Transverse colon (tissue), 4 donors: ENCODE measurements at regions not wholly inside any gene's neighbourhood (a gene's known extent, or its start where the extent isn't known, plus 50 kb on each side); places are given as distances from the start of the nearest gene placed in this dataset.

Experiments used
- DNase-seq: peaks from one replicate; pipeline ENCODE4 v3.0.0-alpha.2; 2019
- H3K27ac ChIP-seq, 4 donors: fragments of 200-600 bp; sonication (generic); 2 replicates each; pipeline ENCODE4 v1.5.1; 2016 to 2018; ENCODE audit warnings: inconsistent platforms in 4 of 4
- H3K27me3 ChIP-seq: fragments of 200-600 bp; sonication (generic); 2 replicates; pipeline ENCODE4 v1.5.1; 2017; ENCODE audit warnings: inconsistent platforms
- H3K36me3 ChIP-seq, 4 donors: fragments of 200-600 bp; sonication (generic); 2 replicates each; pipeline ENCODE4 v1.5.1; 2017 to 2019; ENCODE audit warnings: inconsistent platforms in 4 of 4
- H3K4me1 ChIP-seq, 4 donors: fragments of 200-600 bp; sonication (generic); 2 replicates each; pipeline ENCODE4 v1.5.1; 2017 to 2020; ENCODE audit warnings: inconsistent platforms in 4 of 4
- H3K4me3 ChIP-seq, 4 donors: fragments of 200-600 bp; sonication (generic); 1 replicate in 1 of 4; 2 replicates in 3 of 4; pipeline versions ENCODE4 v1.5.1 to v1.6.1; 2017 to 2019; ENCODE audit warnings: inconsistent platforms in 4 of 4
- H3K9me3 ChIP-seq, 2 donors: fragments of 200-600 bp; sonication (generic); 2 replicates each; pipeline ENCODE4 v1.5.1; 2017 to 2019; ENCODE audit warnings: inconsistent platforms in 2 of 2
- EP300 ChIP-seq: sonication (generic); formaldehyde crosslinking; IDR thresholded peaks from one replicate; pipeline ENCODE4 v1.6.1; 2017; ENCODE audit warnings: antibody characterized with exemption, low read depth
- POLR2A ChIP-seq: fragments of 450-650 bp; IDR thresholded peaks from one replicate; pipeline ENCODE4 v1.6.1; 2016; ENCODE audit warnings: antibody characterized with exemption, mild to moderate bottlenecking, moderate library complexity
- POLR2AphosphoS5 ChIP-seq, 3 donors: sonication (generic); formaldehyde crosslinking; IDR thresholded peaks; one replicate each; pipeline ENCODE4 v1.6.1; 2016; ENCODE audit warnings: antibody characterized with exemption in 3 of 3
- WGBS, 2 donors: methylation state at CpG; one replicate each; pipeline ENCODE4 v1.1.5; 2018; ENCODE audit warnings: low coverage in 1 of 2; 5-methylcytosine and 5-hydroxymethylcytosine counted together
- in situ Hi-C, 4 donors: fragments of 200-750 bp; cut with MboI; loops; one replicate each; pipeline versions ENCODE4 v1.15.0 to v1.15.1; 2017; ENCODE audit warnings: low sequenced_read_pairs in 3 of 4, low pct_ligation_motif_present in 1 of 4, low pct_unique_long_range_greater_than_20kb in 1 of 4
- intact Hi-C: fragments of 100-400 bp; cut with DNase I; formaldehyde crosslinking; loops from one replicate; pipeline ENCODE4 v1.15.1; 2023; ENCODE audit warnings: low total_unique reads
- TF ChIP-seq, protein P1 (sequence below), 5 experiments: fragments of 200-600 bp in 3 of 5; fragments of 450-650 bp in 2 of 5; sonication (generic) in 3 of 5; IDR thresholded peaks; 1 replicate in 2 of 5; 2 replicates in 3 of 5; pipeline ENCODE4 v1.5.1; 2016 to 2017; ENCODE audit warnings: antibody characterized with exemption in 5 of 5, inconsistent platforms in 3 of 5, mild to moderate bottlenecking in 2 of 5, moderate library complexity in 1 of 5

DNA sequence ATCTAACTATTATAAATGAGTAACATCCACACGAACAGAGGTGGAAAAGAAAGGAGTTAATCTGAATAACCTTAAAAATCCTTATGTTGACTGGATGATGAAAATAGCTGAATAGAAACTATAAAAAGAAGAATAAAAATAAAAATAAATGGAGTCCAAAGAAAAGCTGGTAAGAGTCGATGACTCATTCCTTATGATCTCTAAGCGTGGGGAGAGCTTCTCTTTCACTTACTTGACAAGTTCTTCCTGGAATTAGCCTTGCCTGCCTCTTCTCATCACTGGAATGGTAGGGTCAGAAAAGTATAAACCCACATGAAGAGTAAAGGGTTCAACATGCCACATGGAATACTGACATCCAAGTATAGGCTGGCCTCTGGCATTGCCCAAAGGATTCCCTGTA, 477.0 kb upstream of the RGMB start:
- no peaks in the 10 kb centered on the region for H3K4me1 ChIP-seq
- no peaks in the 10 kb centered on the region for H3K9me3 ChIP-seq
- in situ Hi-C loops: no loop called here

DNA sequence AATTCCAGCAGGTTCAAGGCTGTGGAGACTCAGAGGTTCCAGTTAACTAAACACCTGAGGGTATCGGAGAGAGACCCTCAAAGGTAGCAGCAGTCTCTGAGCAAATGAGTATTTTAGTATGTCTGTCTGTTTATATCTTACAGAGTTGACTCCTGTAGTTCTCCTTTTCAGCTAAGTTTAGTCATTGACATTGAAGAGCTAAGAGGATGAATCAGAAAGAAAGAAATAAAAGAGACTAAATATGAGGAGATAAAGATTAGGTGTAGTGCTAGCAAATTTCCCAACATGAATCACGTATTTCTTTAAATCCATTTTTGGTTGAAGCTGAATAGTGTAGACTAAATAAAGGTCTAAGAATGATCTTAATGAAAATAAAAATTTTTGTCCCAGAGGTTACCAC, 474.0 kb upstream of the RGMB start:
- in situ Hi-C loops: no loop called here
- no peaks in the 10 kb centered on the region for H3K27me3 ChIP-seq

More for the DNA sequence above, 477.0 kb upstream of the RGMB start:
- Histone ChIP-seq H3K27me3 (no peaks in the 10 kb centered on the region), H3K36me3 (no peaks in the 10 kb centered on the region), H3K27ac (no peak overlapping the region), H3K4me3 (no peak overlapping the region)
- no peak for TF ChIP-seq EP300
- TF ChIP-seq POLR2A: no peak
- TF ChIP-seq, protein P1, sequence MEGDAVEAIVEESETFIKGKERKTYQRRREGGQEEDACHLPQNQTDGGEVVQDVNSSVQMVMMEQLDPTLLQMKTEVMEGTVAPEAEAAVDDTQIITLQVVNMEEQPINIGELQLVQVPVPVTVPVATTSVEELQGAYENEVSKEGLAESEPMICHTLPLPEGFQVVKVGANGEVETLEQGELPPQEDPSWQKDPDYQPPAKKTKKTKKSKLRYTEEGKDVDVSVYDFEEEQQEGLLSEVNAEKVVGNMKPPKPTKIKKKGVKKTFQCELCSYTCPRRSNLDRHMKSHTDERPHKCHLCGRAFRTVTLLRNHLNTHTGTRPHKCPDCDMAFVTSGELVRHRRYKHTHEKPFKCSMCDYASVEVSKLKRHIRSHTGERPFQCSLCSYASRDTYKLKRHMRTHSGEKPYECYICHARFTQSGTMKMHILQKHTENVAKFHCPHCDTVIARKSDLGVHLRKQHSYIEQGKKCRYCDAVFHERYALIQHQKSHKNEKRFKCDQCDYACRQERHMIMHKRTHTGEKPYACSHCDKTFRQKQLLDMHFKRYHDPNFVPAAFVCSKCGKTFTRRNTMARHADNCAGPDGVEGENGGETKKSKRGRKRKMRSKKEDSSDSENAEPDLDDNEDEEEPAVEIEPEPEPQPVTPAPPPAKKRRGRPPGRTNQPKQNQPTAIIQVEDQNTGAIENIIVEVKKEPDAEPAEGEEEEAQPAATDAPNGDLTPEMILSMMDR (IDR thresholded peaks at IDR 0.05): no peak
- no peak for TF ChIP-seq POLR2AphosphoS5 (IDR thresholded peaks at IDR 0.05)
- DNase-seq: no peak
- WGBS, 2 donors: 77 to 78% methylated on average over 3 of the region's 3 CpGs
- intact Hi-C loops: no loop called here

DNA sequence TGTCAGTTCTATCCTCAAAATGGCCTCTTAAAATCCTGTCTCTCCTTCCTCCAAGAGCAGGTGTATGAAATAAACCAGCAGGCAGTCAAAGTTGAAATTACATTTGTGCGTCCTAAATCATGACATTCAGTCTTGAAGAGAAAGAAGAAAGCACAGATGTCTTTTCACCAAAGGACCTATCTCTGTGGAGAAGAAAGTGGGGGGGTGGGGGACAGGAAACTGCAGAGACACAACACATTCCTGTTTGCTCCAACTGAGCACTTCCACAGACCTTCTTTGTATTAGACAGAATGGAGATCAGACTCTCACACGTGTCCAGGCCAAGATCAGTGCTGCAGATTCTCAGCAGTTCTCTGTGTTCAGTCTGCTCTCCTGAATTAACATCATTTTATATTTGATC, 471.9 kb upstream of the RGMB start:
- Histone ChIP-seq H3K9me3 (no peaks in the 10 kb centered on the region), H3K27ac (no peak overlapping the region), H3K27me3 (no peaks in the 10 kb centered on the region), H3K36me3 (no peaks in the 10 kb centered on the region), H3K4me1 (no peaks in the 10 kb centered on the region), H3K4me3 (no peak overlapping the region)
- intact Hi-C loops (no loop called here), in situ Hi-C loops (no loop called here)
- no peak for DNase-seq
- TF ChIP-seq, protein P1 (IDR thresholded peaks at IDR 0.05): no peak
- TF ChIP-seq POLR2A: no peak
- TF ChIP-seq POLR2AphosphoS5 (IDR thresholded peaks at IDR 0.05): no peak
- TF ChIP-seq EP300: no peak
- 79 to 80% methylated on average over 2 of the region's 2 CpGs for WGBS, 2 donors

More for the DNA sequence above, 474.0 kb upstream of the RGMB start:
- no peak for DNase-seq
- 50 to 88% methylated on average over 1 to 2 of the region's 2 CpGs for WGBS, 2 donors
- Histone ChIP-seq H3K27ac (no peak overlapping the region), H3K9me3 (no peaks in the 10 kb centered on the region), H3K4me3 (no peak overlapping the region), H3K36me3 (no peaks in the 10 kb centered on the region), H3K4me1 (no peaks in the 10 kb centered on the region)
- no peak for TF ChIP-seq POLR2AphosphoS5 (IDR thresholded peaks at IDR 0.05)
- TF ChIP-seq EP300: no peak
- TF ChIP-seq, protein P1 (IDR thresholded peaks at IDR 0.05): no peak
- TF ChIP-seq POLR2A: no peak
- intact Hi-C loops: no loop called here

DNA sequence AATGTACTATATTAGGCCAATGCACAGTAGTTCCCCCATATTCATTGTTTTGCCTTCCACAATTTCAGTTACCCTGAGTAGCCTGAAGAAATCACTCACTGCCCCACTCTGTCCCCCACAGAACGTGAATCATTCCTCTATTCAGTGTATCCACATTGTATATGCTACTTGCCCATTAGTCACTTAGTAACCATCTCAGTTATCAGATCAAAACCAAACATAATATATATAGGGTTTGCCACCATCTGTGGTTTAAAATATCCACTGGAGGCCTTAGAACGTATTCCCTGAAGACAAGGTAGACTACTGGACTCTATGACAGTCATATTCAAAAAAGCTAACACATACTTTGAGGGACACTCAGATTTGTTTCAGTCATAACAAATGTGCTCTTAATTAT, 465.7 kb upstream of the RGMB start:
- H3K4me1 ChIP-seq: no peaks in the 10 kb centered on the region
- no peak overlapping the region for H3K27ac ChIP-seq
- H3K9me3 ChIP-seq: no peaks in the 10 kb centered on the region
- no peaks in the 10 kb centered on the region for H3K36me3 ChIP-seq
- intact Hi-C loops (no loop called here), in situ Hi-C loops (no loop called here)
- H3K27me3 ChIP-seq: no peaks in the 10 kb centered on the region
- no peak for DNase-seq
- TF ChIP-seq, protein P1 (IDR thresholded peaks at IDR 0.05): no peak
- no peak for TF ChIP-seq POLR2AphosphoS5 (IDR thresholded peaks at IDR 0.05)
- TF ChIP-seq EP300: no peak
- TF ChIP-seq POLR2A: no peak
- WGBS, 2 donors: 75 to 83% methylated on average over 2 of the region's 2 CpGs
- no peak overlapping the region for H3K4me3 ChIP-seq
